Endothelial cell of umbilical vein (primary cell): ENCODE measurements at regions not wholly inside any gene's neighbourhood (a gene's known extent, or its start where the extent isn't known, plus 50 kb on each side); places are given as distances from the start of the nearest gene placed in this dataset.

ENCODE experiments used
- BruUV-seq: library from RNA; stranded (reverse); fragments of 400-500 nt; replicated peaks from 2 replicates; lab custom pipeline; 2021; lab: Mats Ljungman, UMichigan
- CTCF ChIA-PET: fragments of 300-600, 350-600 bp; sonication (Branson Sonifier 250); formaldehyde crosslinking; loops from one replicate; lab custom pipeline; 2021; ENCODE audit warnings: antibody characterized with exemption, inconsistent platforms; lab: Charles Lee
- POLR2A ChIA-PET: fragments of 300-600, 350-600 bp; sonication (Branson Sonifier 250); formaldehyde crosslinking; loops from one replicate; lab custom pipeline; 2021; ENCODE audit warnings: antibody characterized with exemption, inconsistent platforms; lab: Charles Lee
- DNase-seq: peaks from one replicate; pipeline ENCODE4 v3.0.0-alpha.2; 2011; ENCODE audit warnings: low read depth, low spot score
- FAIRE-seq: peaks from 2 replicates; lab custom pipeline; 2011; peaks lifted over from hg19 to GRCh38; lab: Jason Lieb, UNC
- H2AFZ ChIP-seq: 2 replicates; pipeline ENCODE4 v1.6.0; 2012; ENCODE audit warnings: low read depth, low read length, control low read depth, inconsistent platforms
- H3K27ac ChIP-seq: 2 replicates; pipeline ENCODE4 v1.5.1; 2011; ENCODE audit warnings: low read depth, mild to moderate bottlenecking, control low read depth, low read length, moderate library complexity; ENCODE audit not compliant: insufficient read depth
- H3K27me3 ChIP-seq, 2 experiments: 2 replicates each; pipeline versions ENCODE4 v1.6.0 to v1.6.1; 2011; ENCODE audit warnings: low read length in 2 of 2, mixed read lengths in 1 of 2; ENCODE audit not compliant: control insufficient read depth in 2 of 2, insufficient read depth in 2 of 2
- H3K36me3 ChIP-seq, 2 experiments: 2 replicates in 1 of 2; 3 replicates in 1 of 2; pipeline ENCODE4 v1.5.1; 2011; ENCODE audit warnings: low read length in 2 of 2, mild to moderate bottlenecking in 1 of 2, moderate library complexity in 1 of 2; ENCODE audit not compliant: control insufficient read depth in 2 of 2, insufficient read depth in 2 of 2; ENCODE audit errors: extremely low read depth in 1 of 2
- H3K4me1 ChIP-seq: 3 replicates; pipeline ENCODE4 v1.5.1; 2011; ENCODE audit warnings: mild to moderate bottlenecking, low read length; ENCODE audit not compliant: control insufficient read depth, insufficient read depth; ENCODE audit errors: extremely low read depth
- H3K4me2 ChIP-seq: 2 replicates; pipeline ENCODE4 v1.6.1; 2011; ENCODE audit warnings: low read length, control low read depth, mixed read lengths; ENCODE audit not compliant: insufficient read depth
- H3K4me3 ChIP-seq, 3 experiments: fragments of 200-600 bp in 1 of 3; sonication (generic), shearing (Covaris generic) in 1 of 3; replicated peaks in 1 of 3; 2 replicates each; pipeline ENCODE4 v1.5.1; 2011 to 2016; ENCODE audit warnings: control low read depth in 3 of 3, low read length in 3 of 3, mild to moderate bottlenecking in 2 of 3, inconsistent platforms in 1 of 3, low read depth in 1 of 3, moderate library complexity in 1 of 3; ENCODE audit not compliant: insufficient read depth in 1 of 3
- H3K79me2 ChIP-seq: 2 replicates; pipeline ENCODE4 v1.6.0; 2012; ENCODE audit warnings: low read length, inconsistent platforms; ENCODE audit not compliant: control insufficient read depth, insufficient read depth
- H3K9ac ChIP-seq: replicated peaks from 2 replicates; pipeline ENCODE3; 2011; ENCODE audit warnings: low read length, control low read depth; ENCODE audit not compliant: insufficient read depth; ENCODE audit errors: extremely low read depth
- H3K9me1 ChIP-seq: replicated peaks from 3 replicates; pipeline ENCODE4 v1.6.0; 2011; ENCODE audit warnings: mild to moderate bottlenecking, low read length; ENCODE audit not compliant: control insufficient read depth, insufficient read depth; ENCODE audit errors: extremely low read depth
- H3K9me3 ChIP-seq: replicated peaks from 2 replicates; pipeline ENCODE4 v1.5.1; 2012; ENCODE audit warnings: low read length, inconsistent platforms; ENCODE audit not compliant: control insufficient read depth, insufficient read depth
- H4K20me1 ChIP-seq: replicated peaks from 2 replicates; pipeline ENCODE3; 2011; ENCODE audit warnings: mild to moderate bottlenecking, low read length; ENCODE audit not compliant: control insufficient read depth, insufficient read depth; ENCODE audit errors: extremely low read depth
- CTCF ChIP-seq, 2 donors: IDR thresholded peaks; 1 replicate in 1 of 2; 2 replicates in 1 of 2; pipeline ENCODE4 v1.5.1; 2011; ENCODE audit warnings: low read length in 2 of 2, mild to moderate bottlenecking in 2 of 2, moderate library complexity in 2 of 2, control low read depth in 1 of 2, inconsistent platforms in 1 of 2, low read depth in 1 of 2; ENCODE audit not compliant: insufficient read depth in 1 of 2; ENCODE audit errors: extremely low read depth in 1 of 2
- EZH2 ChIP-seq: IDR thresholded peaks from 2 replicates; pipeline ENCODE4 v1.6.1; 2012; ENCODE audit warnings: borderline replicate concordance, low read depth, mild to moderate bottlenecking, moderate library complexity, low read length, inconsistent platforms; ENCODE audit not compliant: severe bottlenecking
- FOS ChIP-seq: IDR thresholded peaks from 2 replicates; pipeline ENCODE4 v1.6.1; 2011; ENCODE audit warnings: mild to moderate bottlenecking, low read length, moderate library complexity, borderline replicate concordance; ENCODE audit not compliant: insufficient read depth
- GATA2 ChIP-seq: IDR thresholded peaks from 2 replicates; pipeline ENCODE4 v1.7.0; 2011; ENCODE audit warnings: low read depth, mild to moderate bottlenecking, moderate library complexity, mixed read lengths, low read length; ENCODE audit not compliant: insufficient read length, insufficient read depth
- JUN ChIP-seq: IDR thresholded peaks from 2 replicates; pipeline ENCODE4 v1.6.1; 2011; ENCODE audit warnings: borderline replicate concordance, low read depth; ENCODE audit not compliant: insufficient read length, insufficient read depth
- MAX ChIP-seq: IDR thresholded peaks from 2 replicates; pipeline ENCODE4 v1.6.1; 2011; ENCODE audit not compliant: insufficient read depth, insufficient read length
- MYC ChIP-seq: IDR thresholded peaks from one replicate; pipeline ENCODE4 v1.6.1; 2011; ENCODE audit warnings: mild to moderate bottlenecking, low read depth, low read length
- POLR2A ChIP-seq: IDR thresholded peaks from 2 replicates; pipeline ENCODE4 v1.6.1; 2012; ENCODE audit warnings: low read depth, mild to moderate bottlenecking, control low read depth, low read length
- POLR2AphosphoS5 ChIP-seq: IDR thresholded peaks from 2 replicates; pipeline ENCODE4 v1.6.1; 2012; ENCODE audit warnings: low read depth, mild to moderate bottlenecking, control low read depth, low read length, moderate library complexity; ENCODE audit not compliant: insufficient read depth
- dilution Hi-C: fragments of 300-500 bp; cut with MboI; formaldehyde crosslinking; loops from one replicate; pipeline ENCODE4 v1.15.0; 2019; ENCODE audit warnings: low sequenced_read_pairs; ENCODE audit not compliant: extremely low pct_ligation_motif_present
- intact Hi-C: fragments of 100-400 bp; cut with micrococcal nuclease; formaldehyde crosslinking; loops from one replicate; pipeline ENCODE4 v1.10.0; 2022

- H4K20me1 ChIP-seq: no peaks in the 10 kb centered on the region
- no peak overlapping the region for H3K9ac ChIP-seq
- POLR2A ChIA-PET: no interaction called here
- BruUV-seq: no TSS peak
- no peaks in the 10 kb centered on the region for H3K9me1 ChIP-seq
- H3K79me2 ChIP-seq: no peaks in the 10 kb centered on the region
- no peak overlapping the region for H3K4me3 ChIP-seq
- no peak overlapping the region for H3K27ac ChIP-seq
- no peaks in the 10 kb centered on the region for H3K4me1 ChIP-seq
- no peaks in the 10 kb centered on the region for H3K36me3 ChIP-seq
- CTCF ChIA-PET: no interaction called here
- H3K4me2 ChIP-seq: no peak overlapping the region
- FAIRE-seq (no peak), DNase-seq (no peak)
- intact Hi-C loops: no loop called here
- TF ChIP-seq MAX (no peak), EZH2 (no peak), POLR2AphosphoS5 (no peak), POLR2A (no peak), MYC (no peak), FOS (no peak), JUN (no peak), GATA2 (no peak), CTCF (IDR thresholded peaks at IDR 0.05; ENCODE audit: extremely low read depth in 1 of 2, insufficient read depth in 1 of 2, low read depth in 1 of 2, low read length in 2 of 2) (no peak)
- peaks cover 19% of the 10 kb centered on the region in 2 experiments for H3K27me3 ChIP-seq
- H2AFZ ChIP-seq: no peak overlapping the region
- dilution Hi-C loops: no loop called here
- no peaks in the 10 kb centered on the region for H3K9me3 ChIP-seq
Observed at GRCh38 chr2:65605743-65606058, 173.3 kb upstream of the SPRED2 start.
